ENCODE measurements at regions not wholly inside any gene's neighbourhood (a gene's known extent, or its start where the extent isn't known, plus 50 kb on each side); places are given as distances from the start of the nearest gene placed in this dataset.

- Histone ChIP-seq H3K4me3 (replicated peaks; ENCODE audit: insufficient read depth, low read length) (no peak overlapping the region), H3K27ac (replicated peaks) (no peak overlapping the region), H3K27me3 (ENCODE audit: insufficient read depth, poor library complexity, severe bottlenecking) (no peaks in the 10 kb centered on the region)
- no peak for TF ChIP-seq POLR2AphosphoS5 (IDR thresholded peaks at IDR 0.05; ENCODE audit: low read depth)
- no peak for TF ChIP-seq GABPA (IDR thresholded peaks at IDR 0.05; ENCODE audit: low read depth)
- TF ChIP-seq REST (IDR thresholded peaks at IDR 0.05; ENCODE audit: insufficient replicate concordance, low read depth), result no peak
- TF ChIP-seq CTCF (IDR thresholded peaks at IDR 0.05; ENCODE audit: insufficient read depth, low read length), result no peak
- no peak for TF ChIP-seq SPI1 (IDR thresholded peaks at IDR 0.05; ENCODE audit: borderline replicate concordance, low read depth)
- DNase-seq (ENCODE audit: low read depth in 1 of 2, low spot score in 1 of 2), result no peak
Observed at GRCh38 chr9:134253606-134254205, 72.5 kb upstream of the RXRA start.

- H3K4me3 ChIP-seq (replicated peaks; ENCODE audit: insufficient read depth, low read length), result no peak overlapping the region
- H3K27me3 ChIP-seq (ENCODE audit: insufficient read depth, poor library complexity, severe bottlenecking), result no peaks in the 10 kb centered on the region
- DNase-seq (ENCODE audit: low read depth in 1 of 2, low spot score in 1 of 2), result no peak
- TF ChIP-seq REST (IDR thresholded peaks at IDR 0.05; ENCODE audit: insufficient replicate concordance, low read depth) (no peak), GABPA (IDR thresholded peaks at IDR 0.05; ENCODE audit: low read depth) (no peak), SPI1 (IDR thresholded peaks at IDR 0.05; ENCODE audit: borderline replicate concordance, low read depth) (no peak), CTCF (IDR thresholded peaks at IDR 0.05; ENCODE audit: insufficient read depth, low read length) (no peak), POLR2AphosphoS5 (IDR thresholded peaks at IDR 0.05; ENCODE audit: low read depth) (no peak)
- H3K27ac ChIP-seq (replicated peaks), result no peak overlapping the region
Observed at GRCh38 chr9:134258332-134258731, 67.9 kb upstream of the RXRA start.

- Histone ChIP-seq H3K27ac (replicated peaks) (no peak overlapping the region), H3K4me3 (replicated peaks; ENCODE audit: insufficient read depth, low read length) (no peak overlapping the region), H3K27me3 (ENCODE audit: insufficient read depth, poor library complexity, severe bottlenecking) (no peaks in the 10 kb centered on the region)
- DNase-seq (ENCODE audit: low read depth in 1 of 2, low spot score in 1 of 2), result no peak
- TF ChIP-seq GABPA (IDR thresholded peaks at IDR 0.05; ENCODE audit: low read depth) (no peak), CTCF (IDR thresholded peaks at IDR 0.05; ENCODE audit: insufficient read depth, low read length) (no peak), SPI1 (IDR thresholded peaks at IDR 0.05; ENCODE audit: borderline replicate concordance, low read depth) (no peak), POLR2AphosphoS5 (IDR thresholded peaks at IDR 0.05; ENCODE audit: low read depth) (no peak), REST (IDR thresholded peaks at IDR 0.05; ENCODE audit: insufficient replicate concordance, low read depth) (no peak)
Observed at GRCh38 chr9:134258828-134259546, 67.3 kb upstream of the RXRA start.

All from HL-60 (cell line).